22Rv1 (cell line): ENCODE measurements at regions not wholly inside any gene's neighbourhood (a gene's known extent, or its start where the extent isn't known, plus 50 kb on each side); places are given as distances from the start of the nearest gene placed in this dataset.

Source experiments
- CTCF ChIP-seq: fragments of 450-650 bp; IDR thresholded peaks from 2 replicates; pipeline ENCODE4 v1.5.1; 2017; ENCODE audit warnings: mild to moderate bottlenecking
- ZFX ChIP-seq: fragments of 450-650 bp; IDR thresholded peaks from 2 replicates; pipeline ENCODE4 v1.6.1; 2017; ENCODE audit warnings: antibody characterized with exemption, borderline replicate concordance

- TF ChIP-seq CTCF (no peak), ZFX (no peak)
Measured at GRCh38 chr20:47952023-47952564, 166.8 kb upstream of the SULF2 start.
